ENCODE measurements at regions not wholly inside any gene's neighbourhood (a gene's known extent, or its start where the extent isn't known, plus 50 kb on each side); places are given as distances from the start of the nearest gene placed in this dataset.

DNA sequence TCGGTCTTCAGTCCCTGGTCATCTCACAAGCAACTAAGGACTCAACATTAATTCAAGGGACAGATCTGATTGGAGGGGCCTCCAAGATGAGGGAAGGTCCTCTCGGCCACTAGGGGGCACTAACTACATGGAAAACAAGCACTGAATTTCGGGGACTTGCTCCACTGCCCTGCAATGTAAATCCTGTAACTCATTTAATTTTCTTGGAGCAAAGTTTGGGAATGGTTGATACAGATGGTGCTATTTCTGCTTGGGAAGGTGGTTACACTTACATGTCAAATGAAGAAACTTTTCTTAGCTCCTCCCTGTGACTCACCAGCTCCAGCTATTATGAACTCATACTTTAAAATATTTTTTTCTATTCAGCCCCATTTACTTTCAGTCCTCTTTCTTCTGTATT lies 97.4 kb upstream of the KCNJ15 start:
- TF ChIP-seq POLR2A (IDR thresholded peaks at IDR 0.05): no peak
- TF ChIP-seq, protein P1, sequence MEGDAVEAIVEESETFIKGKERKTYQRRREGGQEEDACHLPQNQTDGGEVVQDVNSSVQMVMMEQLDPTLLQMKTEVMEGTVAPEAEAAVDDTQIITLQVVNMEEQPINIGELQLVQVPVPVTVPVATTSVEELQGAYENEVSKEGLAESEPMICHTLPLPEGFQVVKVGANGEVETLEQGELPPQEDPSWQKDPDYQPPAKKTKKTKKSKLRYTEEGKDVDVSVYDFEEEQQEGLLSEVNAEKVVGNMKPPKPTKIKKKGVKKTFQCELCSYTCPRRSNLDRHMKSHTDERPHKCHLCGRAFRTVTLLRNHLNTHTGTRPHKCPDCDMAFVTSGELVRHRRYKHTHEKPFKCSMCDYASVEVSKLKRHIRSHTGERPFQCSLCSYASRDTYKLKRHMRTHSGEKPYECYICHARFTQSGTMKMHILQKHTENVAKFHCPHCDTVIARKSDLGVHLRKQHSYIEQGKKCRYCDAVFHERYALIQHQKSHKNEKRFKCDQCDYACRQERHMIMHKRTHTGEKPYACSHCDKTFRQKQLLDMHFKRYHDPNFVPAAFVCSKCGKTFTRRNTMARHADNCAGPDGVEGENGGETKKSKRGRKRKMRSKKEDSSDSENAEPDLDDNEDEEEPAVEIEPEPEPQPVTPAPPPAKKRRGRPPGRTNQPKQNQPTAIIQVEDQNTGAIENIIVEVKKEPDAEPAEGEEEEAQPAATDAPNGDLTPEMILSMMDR (IDR thresholded peaks at IDR 0.05): peak; percentile 66 to 88 (median 80)
- H3K36me3 ChIP-seq: no peaks in the 10 kb centered on the region
- DNase-seq (peak in 4 of 5 donors; percentile 45 to 70 (median 50)), ATAC-seq (peak in 3 of 4 donors; percentile 55 to 66 (median 65))
- WGBS, 4 donors: 5 to 16% (median 7%) methylated on average over 2 to 3 of the region's 3 CpGs
- peaks cover 0 to 7% (median 0%) of the 10 kb centered on the region in 12 donors for H3K4me1 ChIP-seq
- no peak overlapping the region for H3K4me3 ChIP-seq
- intact Hi-C loops (cut with DNase I): loop anchor here in 7 of 10 donors (1.0 to 5.0 kb wide), 4 partner anchors 58 to 197 kb away; no protein-coding TSS in a partner anchor
- H3K9me3 ChIP-seq: no peaks in the 10 kb centered on the region
- H3K27me3 ChIP-seq: peaks cover 0 to 18% (median 5%) of the 10 kb centered on the region in 9 donors
- H3K27ac ChIP-seq: no peak overlapping the region

DNA sequence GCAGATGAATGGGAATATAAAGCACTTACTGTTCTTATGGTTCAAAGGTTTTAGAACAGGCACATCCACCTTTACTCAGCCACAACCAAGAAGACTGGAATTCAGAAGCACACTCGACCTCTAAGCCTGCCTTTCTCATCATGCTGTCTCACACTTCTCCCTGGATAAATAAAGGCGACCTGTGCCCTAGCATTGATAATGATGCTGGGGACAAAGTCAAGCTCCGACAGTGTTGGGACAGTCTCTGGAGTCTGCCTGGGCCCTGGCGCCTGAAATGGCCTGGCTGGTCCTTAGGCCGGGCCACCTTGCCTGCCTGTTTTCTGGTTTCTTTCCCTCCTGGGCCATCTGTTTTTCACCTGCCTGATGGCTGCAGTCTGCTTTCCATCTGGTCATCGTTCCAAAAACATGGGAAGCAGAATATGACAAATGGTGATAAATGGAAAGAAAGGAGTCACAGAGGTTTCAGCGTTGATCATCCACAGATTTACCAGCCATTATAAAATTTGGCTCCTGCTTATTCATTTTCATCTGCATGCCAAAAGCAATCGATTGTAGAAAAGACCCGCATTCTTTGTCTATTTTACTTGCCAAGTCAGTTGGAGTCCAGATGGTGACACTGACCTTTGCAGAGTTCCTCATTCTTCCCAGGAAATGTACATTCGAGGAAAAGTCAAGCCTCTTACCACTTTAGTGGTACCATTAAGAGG lies 91.2 kb upstream of the KCNJ15 start:
- Histone ChIP-seq H3K9me3 (no peaks in the 10 kb centered on the region), H3K36me3 (no peaks in the 10 kb centered on the region), H3K4me1 (peaks cover 0 to 12% (median 7%) of the 10 kb centered on the region in 12 donors), H3K27me3 (peaks cover 0 to 8% (median 0%) of the 10 kb centered on the region in 9 donors), H3K4me3 (no peak overlapping the region), H3K27ac (no peak overlapping the region)
- TF ChIP-seq, protein P1 (IDR thresholded peaks at IDR 0.05): no peak
- TF ChIP-seq POLR2A (IDR thresholded peaks at IDR 0.05): no peak
- intact Hi-C loops (cut with DNase I): loop anchor here in 3 of 10 donors (5.0 kb wide), 1 partner anchor 52 kb away; no protein-coding TSS in a partner anchor
- WGBS, 4 donors: 49 to 63% (median 57%) methylated on average over 10 of the region's 10 CpGs
- ATAC-seq (no peak), DNase-seq (no peak)

DNA sequence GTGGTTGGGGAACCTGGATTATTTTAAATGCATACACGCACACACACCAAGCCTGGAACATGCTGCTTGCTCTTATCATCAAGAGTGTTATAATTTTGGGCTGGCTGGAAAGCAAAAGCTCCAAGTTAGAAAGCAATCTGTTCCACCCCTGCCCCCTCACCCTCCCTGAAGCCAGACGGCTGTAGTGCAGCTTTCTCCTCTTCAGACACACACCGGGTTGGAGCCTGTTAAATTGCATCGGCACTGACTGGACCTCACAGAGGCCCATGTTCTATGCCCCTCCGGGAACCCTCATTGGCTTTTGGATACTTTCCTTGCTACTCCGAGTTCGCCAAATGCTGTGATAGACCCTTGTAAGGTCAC lies 90.6 kb upstream of the KCNJ15 start:
- Histone ChIP-seq H3K4me3 (no peak overlapping the region), H3K27me3 (peaks cover 0 to 7% (median 0%) of the 10 kb centered on the region in 9 donors), H3K9me3 (no peaks in the 10 kb centered on the region), H3K27ac (no peak overlapping the region), H3K4me1 (peaks cover 0 to 18% (median 10%) of the 10 kb centered on the region in 12 donors), H3K36me3 (no peaks in the 10 kb centered on the region)
- peak in 2 of 4 donors; percentile 43 to 59 for ATAC-seq
- 34 to 49% (median 41%) methylated on average over 7 of the region's 7 CpGs for WGBS, 4 donors
- intact Hi-C loops (cut with DNase I): loop anchor here in 3 of 10 donors (5.0 kb wide), 1 partner anchor 51 kb away; no protein-coding TSS in a partner anchor
- DNase-seq: no peak
- TF ChIP-seq, protein P1 (IDR thresholded peaks at IDR 0.05): no peak
- no peak for TF ChIP-seq POLR2A (IDR thresholded peaks at IDR 0.05)

DNA sequence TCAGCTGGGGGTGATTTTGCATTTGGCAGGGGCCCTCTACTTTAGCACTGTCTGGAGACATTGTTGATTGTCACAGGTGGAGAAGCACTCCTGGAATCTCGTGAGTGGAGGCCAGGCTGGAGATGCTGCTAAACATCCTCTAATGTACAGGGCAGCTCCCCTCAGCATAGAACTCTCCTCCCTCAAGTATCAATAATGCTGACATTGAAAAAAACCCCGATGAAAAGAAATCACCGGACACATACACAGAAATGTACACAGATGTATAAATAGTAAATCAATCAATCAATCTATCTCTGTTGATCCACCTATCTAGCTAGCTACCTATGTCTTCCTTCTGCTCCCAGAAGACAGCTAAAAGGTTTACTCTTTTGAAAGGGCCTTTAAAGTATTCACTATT lies 89.4 kb upstream of the KCNJ15 start:
- no peak overlapping the region for H3K4me3 ChIP-seq
- H3K36me3 ChIP-seq: no peaks in the 10 kb centered on the region
- intact Hi-C loops (cut with DNase I): loop anchor here in 3 of 10 donors (5.0 kb wide), 1 partner anchor 50 kb away; no protein-coding TSS in a partner anchor
- no peaks in the 10 kb centered on the region for H3K9me3 ChIP-seq
- DNase-seq (no peak), ATAC-seq (no peak)
- no peak overlapping the region for H3K27ac ChIP-seq
- TF ChIP-seq, protein P1 (IDR thresholded peaks at IDR 0.05): no peak
- TF ChIP-seq POLR2A (IDR thresholded peaks at IDR 0.05): no peak
- peaks cover 0 to 30% (median 16%) of the 10 kb centered on the region in 12 donors for H3K4me1 ChIP-seq
- peaks cover 0 to 7% (median 0%) of the 10 kb centered on the region in 9 donors for H3K27me3 ChIP-seq
- 89 to 100% (median 92%) methylated on average over 3 of the region's 3 CpGs for WGBS, 4 donors

Data from heart left ventricle (tissue), 16 donors.